Lower leg skin (tissue), 4 donors: ENCODE measurements at regions not wholly inside any gene's neighbourhood (a gene's known extent, or its start where the extent isn't known, plus 50 kb on each side); places are given as distances from the start of the nearest gene placed in this dataset.

Source experiments
- DNase-seq, 2 donors: peaks; one replicate each; pipeline ENCODE4 v3.0.0-alpha.2; 2019; ENCODE audit warnings: low spot score in 2 of 2
- H3K4me3 ChIP-seq: fragments of 200-600 bp; sonication (generic); 2 replicates; pipeline ENCODE4 v1.5.1; 2017; ENCODE audit warnings: mild to moderate bottlenecking, low read depth; ENCODE audit not compliant: poor library complexity, severe bottlenecking
- POLR2A ChIP-seq, 2 donors: fragments of 450-650 bp; IDR thresholded peaks; one replicate each; pipeline ENCODE4 v1.6.1; 2016 to 2017; ENCODE audit warnings: antibody characterized with exemption in 2 of 2, mild to moderate bottlenecking in 1 of 2, moderate library complexity in 1 of 2
- WGBS, 2 donors: methylation state at CpG; one replicate each; pipeline ENCODE4 v1.1.5; 2018; 5-methylcytosine and 5-hydroxymethylcytosine counted together
- intact Hi-C: fragments of 100-400 bp; cut with DNase I; formaldehyde crosslinking; loops from one replicate; pipeline ENCODE4 v1.15.0; 2023; ENCODE audit warnings: low total_unique reads
- TF ChIP-seq, protein P1 (sequence below), 3 donors: fragments of 450-650 bp; IDR thresholded peaks; one replicate each; pipeline ENCODE4 v1.5.1; 2016; ENCODE audit warnings: antibody characterized with exemption in 3 of 3, mild to moderate bottlenecking in 3 of 3, moderate library complexity in 2 of 3

DNA sequence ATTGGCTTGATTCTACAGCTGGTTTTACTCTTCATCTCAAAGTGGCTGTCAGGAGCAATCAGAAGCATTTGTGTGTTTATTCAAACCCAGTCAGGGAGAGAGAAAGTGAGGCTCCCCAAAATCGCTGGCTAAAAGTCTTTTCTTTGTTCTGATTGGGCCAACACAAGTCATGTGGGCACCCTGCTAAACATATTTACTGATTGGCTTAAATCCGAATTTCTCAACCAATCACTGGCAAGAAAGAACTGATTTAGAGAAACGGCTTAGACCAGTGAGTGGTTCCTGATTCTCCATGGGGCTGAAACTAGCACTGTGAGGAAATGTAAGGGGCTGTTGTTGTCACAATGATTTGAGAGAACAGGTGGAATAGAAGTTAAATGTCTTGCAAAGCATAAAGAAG is 98.9 kb upstream of the PDZRN3 start:
- no peak overlapping the region for H3K4me3 ChIP-seq
- TF ChIP-seq POLR2A (IDR thresholded peaks at IDR 0.05), result no peak
- TF ChIP-seq, protein P1, sequence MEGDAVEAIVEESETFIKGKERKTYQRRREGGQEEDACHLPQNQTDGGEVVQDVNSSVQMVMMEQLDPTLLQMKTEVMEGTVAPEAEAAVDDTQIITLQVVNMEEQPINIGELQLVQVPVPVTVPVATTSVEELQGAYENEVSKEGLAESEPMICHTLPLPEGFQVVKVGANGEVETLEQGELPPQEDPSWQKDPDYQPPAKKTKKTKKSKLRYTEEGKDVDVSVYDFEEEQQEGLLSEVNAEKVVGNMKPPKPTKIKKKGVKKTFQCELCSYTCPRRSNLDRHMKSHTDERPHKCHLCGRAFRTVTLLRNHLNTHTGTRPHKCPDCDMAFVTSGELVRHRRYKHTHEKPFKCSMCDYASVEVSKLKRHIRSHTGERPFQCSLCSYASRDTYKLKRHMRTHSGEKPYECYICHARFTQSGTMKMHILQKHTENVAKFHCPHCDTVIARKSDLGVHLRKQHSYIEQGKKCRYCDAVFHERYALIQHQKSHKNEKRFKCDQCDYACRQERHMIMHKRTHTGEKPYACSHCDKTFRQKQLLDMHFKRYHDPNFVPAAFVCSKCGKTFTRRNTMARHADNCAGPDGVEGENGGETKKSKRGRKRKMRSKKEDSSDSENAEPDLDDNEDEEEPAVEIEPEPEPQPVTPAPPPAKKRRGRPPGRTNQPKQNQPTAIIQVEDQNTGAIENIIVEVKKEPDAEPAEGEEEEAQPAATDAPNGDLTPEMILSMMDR (IDR thresholded peaks at IDR 0.05), result no peak
- WGBS, 2 donors, result 82 to 93% methylated on average over 3 of the region's 3 CpGs

DNA sequence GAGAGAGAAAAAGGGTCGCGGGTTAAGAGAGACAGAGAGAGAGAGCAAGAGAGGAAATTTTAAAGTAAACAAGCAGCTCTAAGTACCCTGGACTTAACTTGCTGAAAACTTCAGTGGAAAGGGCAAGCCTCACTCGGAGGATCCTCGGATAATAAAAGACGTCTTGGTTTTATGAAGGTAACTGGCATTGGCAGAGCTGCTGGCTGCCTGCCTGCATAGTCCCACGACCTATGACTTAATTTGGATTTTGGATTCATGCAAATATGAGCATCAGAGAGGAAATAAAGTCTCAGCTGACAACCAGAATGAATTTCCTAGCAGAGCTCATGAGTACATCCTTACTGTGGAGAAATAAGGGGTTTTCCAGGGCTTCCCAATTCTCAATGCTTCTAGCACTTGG is 95.1 kb upstream of the PDZRN3 start:
- DNase-seq, result no peak
- WGBS, 2 donors, result 13 to 15% methylated on average over 6 of the region's 6 CpGs
- no peak overlapping the region for H3K4me3 ChIP-seq
- intact Hi-C loops, result no loop called here
- TF ChIP-seq POLR2A (IDR thresholded peaks at IDR 0.05), result no peak
- TF ChIP-seq, protein P1 (IDR thresholded peaks at IDR 0.05), result no peak

More for the DNA sequence above, 98.9 kb upstream of the PDZRN3 start:
- intact Hi-C loops, result no loop called here
- DNase-seq, result no peak

DNA sequence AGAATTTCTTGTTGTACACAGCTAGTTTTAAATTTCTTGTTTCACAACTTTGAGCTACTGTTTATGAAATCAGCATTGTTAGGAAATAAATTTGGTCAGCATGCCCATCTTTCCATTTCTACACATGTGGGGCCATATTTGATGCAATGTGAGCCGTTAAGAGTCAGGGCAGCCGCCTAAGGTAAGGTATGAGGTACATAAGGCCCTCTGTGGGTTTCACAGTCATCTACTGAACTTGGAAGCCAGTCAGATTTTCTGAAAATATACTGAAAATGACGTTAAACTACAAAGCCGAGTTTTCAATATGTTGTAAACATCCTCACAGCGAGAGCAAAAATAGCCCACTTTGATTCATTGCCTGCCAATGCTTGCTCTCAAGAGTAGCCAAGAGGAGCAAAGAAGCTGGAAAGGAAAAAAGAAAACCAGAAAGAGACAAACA is 94.7 kb upstream of the PDZRN3 start:
- TF ChIP-seq POLR2A (IDR thresholded peaks at IDR 0.05), result no peak
- intact Hi-C loops, result no loop called here
- no peak for DNase-seq
- 19 to 30% methylated on average over 5 of the region's 5 CpGs for WGBS, 2 donors
- H3K4me3 ChIP-seq, result no peak overlapping the region

DNA sequence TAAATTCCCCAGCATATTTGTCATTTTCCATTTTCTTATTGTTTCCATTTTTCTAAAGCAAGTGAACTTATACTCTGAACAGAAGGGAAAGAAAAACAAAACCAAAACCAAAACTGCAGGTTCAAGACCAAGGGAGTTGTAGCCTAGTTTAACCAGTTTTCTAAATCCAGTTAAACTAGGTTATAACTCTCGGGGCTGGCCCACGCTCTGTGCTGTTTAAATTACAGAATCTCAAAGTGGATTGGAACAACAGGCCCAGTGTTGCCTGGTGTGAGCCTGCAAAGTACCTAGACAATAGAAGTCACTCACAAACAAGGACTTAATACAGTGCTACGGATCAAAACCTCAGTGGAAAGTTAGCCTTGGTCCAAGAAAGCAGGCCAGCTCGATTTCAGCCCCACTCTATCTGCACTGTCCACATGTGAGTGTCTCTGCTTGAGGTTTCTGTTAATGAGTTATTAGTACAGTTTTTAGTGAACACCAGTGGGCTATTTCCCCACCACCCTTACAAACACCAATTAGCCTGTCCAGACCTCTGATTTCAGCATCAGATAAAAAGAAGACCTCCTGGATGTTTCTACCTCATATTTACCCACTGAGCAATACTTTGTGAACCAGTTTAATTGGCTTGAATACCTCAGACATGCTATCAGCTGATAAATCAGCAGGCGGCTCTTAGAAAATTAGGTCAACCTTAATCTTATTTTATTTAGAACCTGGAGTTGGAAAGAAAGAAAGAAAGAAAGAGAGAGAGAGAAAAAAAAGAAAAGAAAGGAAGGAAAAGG is 93.8 kb upstream of the PDZRN3 start:
- H3K4me3 ChIP-seq, result no peak overlapping the region
- DNase-seq, result no peak
- no peak for TF ChIP-seq POLR2A (IDR thresholded peaks at IDR 0.05)
- TF ChIP-seq, protein P1 (IDR thresholded peaks at IDR 0.05), result no peak
- 51 to 54% methylated on average over 5 of the region's 5 CpGs for WGBS, 2 donors
- intact Hi-C loops, result no loop called here

DNA sequence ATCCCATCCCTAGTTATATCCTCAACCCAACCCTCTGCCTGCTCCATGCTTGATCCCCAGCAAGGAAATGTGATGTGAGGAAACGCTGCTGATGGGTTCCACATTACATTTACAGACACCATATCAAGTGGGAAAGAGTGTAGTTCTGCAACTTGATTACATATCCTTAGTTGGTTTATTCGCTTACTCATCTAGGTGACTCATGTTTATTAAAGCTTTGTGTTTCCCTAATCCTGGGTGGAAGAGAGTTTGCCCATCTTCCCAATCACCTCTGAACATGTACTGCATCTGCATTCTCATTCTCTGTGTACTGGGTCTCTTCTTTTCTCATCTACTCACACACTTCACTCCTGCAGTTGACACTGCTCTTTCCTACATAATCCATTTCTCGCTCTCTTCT is 91.7 kb upstream of the PDZRN3 start:
- intact Hi-C loops, result no loop called here
- no peak overlapping the region for H3K4me3 ChIP-seq
- no peak for TF ChIP-seq POLR2A (IDR thresholded peaks at IDR 0.05)
- TF ChIP-seq, protein P1 (IDR thresholded peaks at IDR 0.05), result no peak
- DNase-seq, result no peak
- WGBS, 2 donors, result 85 to 92% methylated on average over 3 of the region's 3 CpGs

DNA sequence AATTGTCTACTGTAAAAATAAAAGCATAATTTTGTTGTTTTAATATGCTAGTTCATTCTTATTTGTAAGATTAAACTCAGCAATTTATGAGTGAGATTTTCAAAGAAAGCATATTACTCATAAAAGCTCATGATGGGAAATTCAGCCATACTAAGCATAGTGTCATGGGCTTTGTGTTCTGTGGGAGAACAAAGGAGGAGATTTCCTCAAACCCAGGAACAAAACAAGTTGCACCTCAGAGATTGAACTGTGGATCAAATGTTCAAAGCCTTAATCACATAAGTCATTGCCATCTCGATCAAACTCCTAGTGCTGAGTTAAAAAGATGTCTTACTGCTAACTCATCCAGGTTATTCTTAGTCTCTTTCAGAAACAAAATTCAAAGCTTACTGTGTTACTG is 85.6 kb upstream of the PDZRN3 start:
- intact Hi-C loops, result no loop called here
- 83 to 100% methylated on average over 1 of the region's 1 CpG for whole genome bisulfite sequencing, 2 donors

More for the DNA sequence above, 85.6 kb upstream of the PDZRN3 start:
- no peak for DNase-seq
- no peak overlapping the region for H3K4me3 ChIP-seq
- no peak for TF ChIP-seq POLR2A (IDR thresholded peaks at IDR 0.05)
- TF ChIP-seq, protein P1 (IDR thresholded peaks at IDR 0.05), result no peak
